Activated CD4-positive, alpha-beta T cell treated with anti-CD3 and anti-CD28 coated beads, Interleukin-2, amount 50 U/mL, for 1 hour (primary cell): ENCODE measurements at regions not wholly inside any gene's neighbourhood (a gene's known extent, or its start where the extent isn't known, plus 50 kb on each side); places are given as distances from the start of the nearest gene placed in this dataset.

Experiments used
- DNase-seq: peaks from one replicate; pipeline ENCODE4 v3.0.0-alpha.2; 2020

GRCh38 chr20:60653111-60653845 is 598.8 kb upstream of the CDH4 start:
- DNase-seq = no peak

DNA sequence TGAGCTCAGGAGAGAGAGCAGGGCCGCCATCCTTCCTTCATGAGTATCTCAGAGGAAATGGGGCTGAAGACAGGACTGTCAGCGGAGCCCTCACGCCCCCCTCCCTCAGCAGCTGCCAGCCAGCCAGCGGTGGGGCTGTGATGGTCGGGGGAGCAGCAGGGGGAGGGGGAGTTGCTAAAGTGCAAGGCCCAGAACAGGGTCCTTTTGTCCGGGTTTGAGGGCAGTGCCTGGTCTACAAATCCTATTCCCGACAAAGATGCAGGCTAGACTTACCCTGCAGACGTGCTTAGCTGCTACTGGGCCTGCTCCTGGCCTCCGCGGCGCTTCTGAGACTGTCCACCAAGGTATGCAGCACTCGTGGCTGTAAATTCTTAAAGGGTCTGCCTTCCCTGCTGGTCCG is 593.4 kb upstream of the CDH4 start:
- no peak for DNase-seq

DNA sequence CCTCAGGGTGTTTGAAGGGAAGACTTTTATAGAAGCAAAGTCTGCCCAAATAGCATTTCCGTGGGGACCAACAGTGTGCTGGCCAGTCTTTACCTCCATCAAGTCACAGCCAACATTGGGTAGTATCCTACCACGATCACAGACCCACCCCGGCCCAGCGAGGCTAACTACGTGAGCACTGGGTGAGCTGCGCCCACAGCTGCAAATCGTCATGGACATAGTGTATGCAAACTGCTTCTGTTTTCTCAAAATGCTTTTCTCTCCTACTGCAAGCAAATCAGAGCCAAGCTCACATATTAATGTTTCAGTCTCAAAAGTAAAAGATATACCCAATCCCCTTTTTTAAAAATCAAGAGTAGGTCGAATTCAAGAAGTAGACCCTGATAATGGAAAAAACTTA is 592.8 kb upstream of the CDH4 start:
- DNase-seq = no peak

- DNase-seq = no peak
Observed at GRCh38 chr20:60662307-60662706, 589.8 kb upstream of the CDH4 start.

DNA sequence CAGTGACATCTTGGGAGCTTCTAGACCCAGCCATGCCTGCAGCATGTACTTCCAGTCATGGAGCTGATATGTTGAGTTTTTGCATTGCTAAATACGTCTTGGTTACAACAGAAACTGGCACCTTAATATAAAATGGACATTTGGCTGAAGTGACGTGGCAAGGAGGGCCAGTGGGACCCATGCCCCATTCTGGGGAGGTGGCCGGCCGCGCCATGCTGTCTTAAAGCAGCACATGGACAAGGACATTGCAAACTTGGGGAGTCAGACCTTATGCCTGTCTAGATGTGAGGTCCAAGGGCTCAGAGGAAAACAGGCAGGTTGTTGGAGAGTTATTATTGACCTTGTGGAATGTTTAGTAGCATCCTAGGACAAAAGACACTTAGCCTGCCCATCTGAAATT is 588.0 kb upstream of the CDH4 start:
- DNase-seq = no peak

DNA sequence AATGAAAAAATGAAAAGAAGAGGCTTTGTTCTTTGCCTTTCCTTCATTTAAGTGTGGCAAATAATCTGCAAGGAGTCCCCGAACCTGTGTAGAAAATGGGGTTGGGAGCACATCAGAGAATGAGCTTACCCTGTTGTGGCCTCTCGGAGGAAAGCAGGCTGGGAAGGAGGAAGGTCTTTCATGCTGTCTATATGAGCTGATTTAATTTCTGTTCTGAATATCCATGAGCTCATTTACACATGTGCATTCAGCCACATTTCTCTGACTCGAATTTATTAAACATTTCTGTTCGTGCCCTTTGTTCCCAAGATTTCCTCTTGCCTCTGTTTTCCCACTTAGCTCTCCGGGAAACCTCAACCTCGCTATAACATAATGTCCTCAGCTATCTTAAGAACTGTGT is 584.4 kb upstream of the CDH4 start:
- no peak for DNase-seq

- no peak for DNase-seq
Observed at GRCh38 chr20:60669211-60669610, 582.9 kb upstream of the CDH4 start.

DNA sequence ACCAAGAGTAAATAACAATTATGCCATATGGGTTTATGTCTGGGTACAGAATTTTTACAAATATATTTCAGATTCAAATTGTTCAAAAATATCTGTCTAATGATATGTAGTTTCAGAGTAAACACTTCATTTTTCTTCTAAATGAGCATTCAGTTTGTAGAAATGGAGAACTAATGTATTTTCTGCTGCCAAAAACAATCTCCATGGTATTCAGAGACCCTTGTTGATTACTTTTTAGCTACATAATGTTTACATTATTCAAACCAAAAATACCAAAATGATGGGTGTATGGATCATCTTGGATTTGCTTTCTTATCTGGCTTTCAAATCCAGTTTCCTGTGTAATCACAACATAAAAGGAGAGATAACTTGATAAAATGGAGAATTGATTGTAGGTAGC is 576.0 kb upstream of the CDH4 start:
- DNase-seq = no peak

GRCh38 chr20:60677819-60678218 is 574.2 kb upstream of the CDH4 start:
- no peak for DNase-seq

DNA sequence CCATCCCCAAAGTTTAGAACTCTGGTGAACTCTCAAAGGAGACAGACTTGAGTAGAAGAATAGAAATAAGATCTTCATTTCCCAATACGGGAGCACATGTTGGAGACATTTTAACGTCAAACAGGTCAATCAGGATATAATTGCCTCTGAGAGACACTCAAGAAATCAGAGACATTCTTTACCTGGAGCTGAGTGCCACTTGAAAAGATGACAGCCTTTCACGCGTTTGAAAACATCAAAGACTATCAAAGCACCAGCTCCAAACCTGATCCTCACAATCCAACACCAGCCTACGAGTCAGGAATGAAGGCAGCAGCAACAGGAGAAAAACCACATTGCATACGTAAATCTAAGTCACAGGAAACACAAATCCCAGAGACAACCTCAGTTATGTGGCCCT is 571.5 kb upstream of the CDH4 start:
- DNase-seq = no peak

DNA sequence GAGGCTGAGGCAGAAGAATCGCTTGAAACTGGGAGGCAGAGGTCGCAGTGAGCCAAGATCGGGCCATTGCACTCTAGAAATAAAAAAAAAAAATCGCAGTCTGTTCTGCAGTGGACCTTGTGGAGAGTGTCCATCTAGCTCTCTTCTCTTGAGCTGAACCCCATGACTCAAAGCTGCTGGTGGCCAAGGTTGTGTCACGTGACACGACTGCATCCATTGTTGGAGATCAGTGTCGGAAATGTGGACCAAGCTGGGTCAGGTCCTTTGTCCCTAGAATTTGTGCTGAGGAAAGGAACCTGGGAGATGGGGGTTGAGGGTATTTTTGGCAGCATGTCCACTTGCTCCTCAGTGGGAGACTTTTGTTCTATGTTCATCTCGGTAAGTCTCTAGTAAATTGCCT is 564.8 kb upstream of the CDH4 start:
- DNase-seq = no peak

GRCh38 chr20:60690771-60691170 is 561.3 kb upstream of the CDH4 start:
- DNase-seq = no peak

- no peak for DNase-seq
Observed at GRCh38 chr20:60691966-60692615, 560.0 kb upstream of the CDH4 start.

DNA sequence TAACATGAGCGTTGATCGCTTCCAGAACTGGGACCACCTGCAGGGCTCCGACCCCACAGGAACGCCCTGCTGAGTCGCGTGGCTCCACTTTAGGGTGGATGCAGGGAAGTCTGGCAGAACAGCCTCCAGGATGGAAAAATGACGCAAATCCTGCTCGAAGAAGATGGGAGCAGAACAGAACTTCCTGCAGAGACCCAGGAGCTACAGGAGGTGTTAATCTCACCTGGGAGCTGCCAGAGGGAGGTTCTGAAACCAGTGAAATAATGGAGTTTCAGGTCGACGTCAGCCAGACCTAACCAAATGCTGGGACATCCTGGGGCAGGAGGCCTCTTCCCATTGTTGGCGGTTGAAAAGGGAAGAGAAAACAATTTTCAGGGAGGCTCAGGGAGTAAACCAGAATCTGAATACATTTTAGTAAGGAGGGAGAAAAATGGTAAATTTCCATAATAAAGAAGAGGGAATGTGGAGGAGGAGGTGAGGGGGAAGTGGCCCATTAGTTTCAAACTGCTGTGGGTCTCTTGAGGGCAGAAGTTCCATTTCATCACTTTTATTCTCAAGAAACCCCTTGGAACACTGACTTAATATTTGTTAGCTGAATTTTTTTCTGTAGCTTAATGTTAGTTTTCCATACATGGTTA is 558.4 kb upstream of the CDH4 start:
- no peak for DNase-seq

- no peak for DNase-seq
Observed at GRCh38 chr20:60694763-60695162, 557.3 kb upstream of the CDH4 start.

DNA sequence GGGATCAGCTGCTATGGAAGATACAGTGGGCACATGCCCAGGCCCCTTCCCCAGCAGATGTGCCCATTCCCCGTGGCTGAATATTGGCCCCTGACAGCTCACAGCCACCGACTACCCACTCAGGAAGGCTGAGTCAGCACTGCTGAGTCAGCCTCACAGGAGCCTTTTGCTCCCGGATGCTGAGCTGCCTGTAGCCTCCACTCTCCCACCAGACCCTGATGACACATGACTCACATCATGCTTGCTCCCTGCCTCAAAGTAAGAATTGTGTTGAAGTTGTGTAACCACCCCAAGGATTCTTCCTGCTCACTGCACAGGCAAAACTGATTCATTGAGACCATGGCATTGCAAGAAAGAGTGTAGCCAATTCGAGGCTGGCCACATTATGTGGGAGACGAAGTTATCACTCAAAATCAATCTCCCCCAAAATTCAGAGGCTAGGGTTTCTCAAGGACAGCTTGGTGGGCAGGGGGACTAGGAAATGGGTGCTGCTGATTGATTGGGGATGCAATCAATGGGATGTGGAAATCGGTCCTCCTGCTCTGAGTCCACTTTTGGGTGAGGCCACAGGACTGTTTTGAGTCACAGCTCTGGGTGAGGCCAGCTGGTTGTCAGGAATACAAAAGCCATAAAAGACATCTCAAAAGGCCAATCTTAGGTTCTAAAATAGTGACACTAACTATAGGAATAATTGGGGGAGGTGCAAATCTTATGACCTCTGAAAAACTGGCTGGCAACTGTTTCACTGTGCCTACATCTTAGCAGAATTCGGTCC is 556.6 kb upstream of the CDH4 start:
- no peak for DNase-seq

DNA sequence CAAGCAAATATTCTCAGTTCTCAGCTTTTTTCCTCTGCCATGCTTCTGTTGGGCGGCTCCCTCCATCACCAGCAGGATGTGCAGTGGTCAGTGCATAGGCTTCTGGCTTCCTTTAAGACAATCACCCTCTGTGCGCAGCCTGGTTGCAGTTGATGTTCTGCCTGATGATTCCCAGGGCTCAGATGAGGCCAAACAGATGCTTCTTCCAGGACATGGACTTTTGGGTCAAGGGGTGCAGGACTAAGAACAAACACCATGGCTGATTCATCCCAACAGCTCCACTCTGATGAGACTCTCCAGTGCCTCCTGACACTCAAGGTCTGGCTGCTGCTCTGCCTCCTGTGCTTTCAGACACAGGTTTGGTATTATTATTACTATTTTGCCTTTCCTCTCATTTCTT is 554.8 kb upstream of the CDH4 start:
- DNase-seq = no peak

- no peak for DNase-seq
Observed at GRCh38 chr20:60700728-60701127, 551.3 kb upstream of the CDH4 start.

GRCh38 chr20:60704147-60704546 is 547.9 kb upstream of the CDH4 start:
- no peak for DNase-seq

GRCh38 chr20:60713396-60713795 is 538.7 kb upstream of the CDH4 start:
- DNase-seq = no peak

DNA sequence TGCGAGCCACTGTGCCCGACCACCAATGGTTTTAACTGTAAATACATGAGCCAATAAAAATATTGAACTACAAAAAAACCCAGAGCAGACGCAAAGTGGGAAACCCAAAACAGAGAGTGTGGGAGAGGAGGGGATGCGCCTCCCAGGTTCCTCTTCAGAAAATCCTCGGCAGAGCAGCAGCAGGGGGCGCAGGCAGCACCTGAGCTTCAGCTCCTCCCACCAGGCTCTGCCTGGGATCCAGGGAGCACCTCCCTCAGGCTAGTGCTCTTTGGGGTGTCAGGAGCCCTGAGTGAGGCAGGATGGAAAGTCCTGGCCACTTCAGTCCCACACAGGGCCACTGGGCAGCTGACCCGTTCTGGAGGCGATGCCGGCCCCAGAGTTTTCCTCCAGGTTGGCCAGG is 536.9 kb upstream of the CDH4 start:
- no peak for DNase-seq

GRCh38 chr20:60718743-60719480 is 533.1 kb upstream of the CDH4 start:
- no peak for DNase-seq
